GM21723 (cell line): ENCODE measurements at regions not wholly inside any gene's neighbourhood (a gene's known extent, or its start where the extent isn't known, plus 50 kb on each side); places are given as distances from the start of the nearest gene placed in this dataset.

Experiments used
- ATAC-seq: cut with Tn5 transposase; IDR thresholded peaks from one replicate; pipeline ENCODE4 v1.9.1; 2021; ENCODE audit warnings: mild to moderate bottlenecking, moderate library complexity; ENCODE audit not compliant: unreplicated experiment

GRCh38 chr18:33960417-33960816 is 264.3 kb downstream of the NOL4 start:
- ATAC-seq, result no peak

- no peak for ATAC-seq
Measured at GRCh38 chr18:33959609-33960008, 265.1 kb downstream of the NOL4 start.

- ATAC-seq, result no peak
Measured at GRCh38 chr18:33957707-33958106, 267.0 kb downstream of the NOL4 start.

DNA sequence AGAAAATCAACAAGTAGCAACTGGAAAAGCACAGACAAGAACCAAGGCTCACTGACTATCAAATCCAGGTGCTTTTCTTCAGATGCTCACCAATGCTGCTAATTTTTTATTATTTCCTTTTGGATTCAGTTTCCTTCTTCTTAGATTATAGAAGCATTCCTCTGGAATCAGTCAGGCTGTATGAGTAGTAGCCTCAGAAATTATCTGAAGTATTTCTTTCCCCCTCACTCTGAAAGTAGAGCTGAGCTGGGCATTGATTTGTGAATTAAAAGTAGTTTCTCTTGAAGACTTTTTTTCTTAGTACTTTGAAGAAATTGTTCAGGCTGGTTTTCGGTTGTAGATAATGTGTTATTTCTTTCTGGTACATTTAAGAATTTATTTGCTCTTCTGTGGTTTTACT is 273.7 kb downstream of the NOL4 start:
- ATAC-seq, result no peak

GRCh38 chr18:33946336-33946735 is 278.4 kb downstream of the NOL4 start:
- ATAC-seq, result no peak

GRCh38 chr18:33944493-33944892 is 280.2 kb downstream of the NOL4 start:
- ATAC-seq, result no peak

GRCh38 chr18:33937270-33937816 is 287.4 kb downstream of the NOL4 start:
- no peak for ATAC-seq

- no peak for ATAC-seq
Measured at GRCh38 chr18:33934258-33934657, 290.5 kb downstream of the NOL4 start.

DNA sequence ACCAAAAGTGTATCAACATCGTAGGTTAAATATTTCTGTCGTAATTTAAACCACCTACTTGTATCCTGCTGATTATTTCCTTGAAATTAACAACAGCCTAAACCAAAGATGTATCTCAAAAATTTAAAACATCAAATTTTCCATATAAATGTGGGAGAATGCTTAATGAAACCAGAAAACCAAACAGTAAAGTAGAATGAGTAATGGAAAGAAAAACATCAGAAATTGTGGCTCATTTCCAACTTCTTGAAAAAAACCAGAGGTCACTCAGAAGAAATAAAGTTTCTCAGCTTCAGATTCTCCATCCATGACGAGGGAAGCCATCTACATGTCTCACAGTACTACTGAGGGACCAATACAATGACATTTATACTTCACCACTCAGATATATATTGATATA is 296.5 kb downstream of the NOL4 start:
- no peak for ATAC-seq

DNA sequence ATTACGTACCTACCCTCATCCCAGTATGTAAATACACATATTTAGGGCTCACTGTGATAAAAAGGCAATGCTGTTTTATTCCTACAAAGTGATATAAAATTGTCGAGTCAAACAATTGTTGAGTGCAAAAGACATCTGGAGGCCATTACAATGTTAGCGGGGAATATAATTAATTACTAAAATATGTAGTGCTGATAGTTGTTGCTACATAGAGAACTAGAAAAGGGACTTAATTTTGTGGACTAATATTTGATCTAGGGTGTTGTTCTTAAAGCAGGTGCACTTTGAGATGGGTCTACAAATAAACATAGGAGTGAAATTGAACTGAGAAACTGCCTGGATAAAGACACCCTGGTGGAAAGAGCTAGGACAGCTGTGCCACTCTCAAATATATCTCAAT is 300.1 kb downstream of the NOL4 start:
- no peak for ATAC-seq

- ATAC-seq, result no peak
Measured at GRCh38 chr18:33923980-33924379, 300.7 kb downstream of the NOL4 start.

DNA sequence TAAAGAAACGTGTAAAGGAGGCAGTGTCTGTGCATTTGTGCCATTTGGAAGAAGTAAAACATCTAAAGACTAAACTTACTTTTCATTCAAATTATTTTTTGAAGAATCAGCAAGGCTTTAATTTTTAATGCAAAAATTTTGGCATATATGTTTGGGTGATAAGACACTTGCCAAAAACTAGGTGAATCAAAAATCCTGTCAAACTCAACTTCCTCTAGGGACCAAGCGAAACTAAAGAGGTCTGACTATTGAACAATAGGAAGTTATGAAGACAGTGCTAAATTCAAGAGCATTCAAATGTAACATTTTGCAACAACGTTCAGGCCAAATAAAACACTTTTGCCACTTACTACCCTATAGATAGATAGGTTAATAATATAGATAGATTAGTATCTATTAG is 306.1 kb downstream of the NOL4 start:
- no peak for ATAC-seq

DNA sequence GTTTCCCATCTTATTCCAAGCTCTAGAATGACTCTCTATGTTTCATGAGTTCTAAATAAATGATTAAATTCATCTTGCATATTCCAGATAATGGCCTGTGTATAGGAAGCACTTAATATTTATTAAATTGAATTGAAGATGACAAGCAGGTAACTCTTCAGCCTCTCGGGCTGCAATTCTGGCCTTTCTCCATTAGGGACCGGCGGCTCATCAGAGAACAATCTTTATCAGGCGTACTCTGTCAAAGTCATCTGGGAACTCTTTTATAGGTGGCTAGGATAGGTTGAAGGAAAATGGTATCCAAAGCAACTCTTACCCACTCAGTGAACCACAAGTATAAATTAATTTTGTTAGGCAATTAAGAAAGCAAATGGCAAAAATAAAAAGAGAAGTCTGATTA is 308.5 kb downstream of the NOL4 start:
- no peak for ATAC-seq

- no peak for ATAC-seq
Measured at GRCh38 chr18:33914399-33914798, 310.3 kb downstream of the NOL4 start.

- ATAC-seq, result no peak
Measured at GRCh38 chr18:33906046-33906445, 318.7 kb downstream of the NOL4 start.

- no peak for ATAC-seq
Measured at GRCh38 chr18:33901894-33902512, 322.7 kb downstream of the NOL4 start.

- no peak for ATAC-seq
Measured at GRCh38 chr18:33900638-33901037, 322.6 kb downstream of the ASXL3 start.

DNA sequence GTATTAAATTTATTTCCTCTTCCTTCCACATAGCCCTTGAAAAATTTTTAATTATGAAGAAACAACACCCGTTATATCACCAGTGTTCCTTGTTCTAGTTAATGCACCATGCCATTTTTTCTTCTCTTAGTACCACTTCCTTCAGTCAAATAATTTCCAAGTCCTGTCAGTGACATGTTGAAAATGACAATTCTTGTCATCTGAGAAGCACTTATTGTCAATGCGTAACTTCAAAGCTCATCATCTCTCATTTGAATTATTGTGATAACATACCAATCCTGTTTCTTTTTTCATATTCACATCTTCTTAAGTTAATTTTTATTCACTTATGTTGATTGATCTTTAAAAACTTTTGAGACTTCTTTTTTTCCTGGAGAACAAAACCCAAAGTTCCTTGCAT is 320.4 kb downstream of the ASXL3 start:
- no peak for ATAC-seq

DNA sequence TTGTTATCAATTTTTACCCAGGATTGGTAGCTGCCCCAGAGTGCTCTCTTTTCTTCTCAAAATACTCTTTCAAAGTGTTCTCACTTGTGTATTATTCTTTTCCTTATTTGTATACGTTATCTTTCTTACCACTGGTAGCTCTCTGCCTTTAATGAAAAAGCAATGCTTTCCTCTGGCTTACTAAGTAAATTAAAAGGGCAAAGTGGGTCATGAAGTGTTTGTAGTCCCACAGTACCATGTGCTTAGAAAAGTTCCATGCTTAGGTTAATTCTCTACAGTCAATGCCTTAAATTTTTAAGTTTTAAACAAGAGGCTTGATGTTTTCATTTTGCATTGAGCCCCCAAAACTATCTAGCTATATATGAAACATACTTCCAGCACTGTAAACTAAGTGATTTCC is 300.2 kb downstream of the ASXL3 start:
- no peak for ATAC-seq

GRCh38 chr18:33875029-33875565 is 297.1 kb downstream of the ASXL3 start:
- no peak for ATAC-seq

DNA sequence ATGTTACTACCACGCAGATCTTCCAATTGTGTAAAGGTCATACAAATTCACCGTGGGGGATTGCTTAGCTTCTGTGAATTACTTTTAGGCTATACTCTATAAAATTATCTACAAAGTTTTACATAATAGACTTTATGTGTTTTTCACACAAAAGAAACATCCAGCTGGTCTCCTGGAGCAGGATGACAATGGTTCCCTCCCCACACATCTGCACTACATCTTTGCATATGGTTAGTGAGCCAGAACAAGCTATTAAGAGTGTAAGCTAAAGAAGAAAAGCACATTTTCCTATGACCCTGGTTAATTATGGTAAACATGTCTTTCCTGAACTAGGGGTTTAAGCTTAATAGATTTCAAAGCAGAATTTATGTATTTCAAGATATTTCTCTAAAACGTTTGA is 295.1 kb downstream of the ASXL3 start:
- ATAC-seq, result no peak

GRCh38 chr18:33871363-33872025 is 293.5 kb downstream of the ASXL3 start:
- no peak for ATAC-seq
